HG03558 (cell line): ENCODE measurements at regions not wholly inside any gene's neighbourhood (a gene's known extent, or its start where the extent isn't known, plus 50 kb on each side); places are given as distances from the start of the nearest gene placed in this dataset.
"Not testable (repeated sequence)": the region's sequence is repeated elsewhere in the genome, so short reads cannot be mapped to it uniquely, and the experiment has no call there.

Experiments
- ATAC-seq: cut with Tn5 transposase; IDR thresholded peaks from one replicate; pipeline ENCODE4 v1.9.1; 2021; ENCODE audit warnings: moderate number of reproducible peaks; ENCODE audit not compliant: unreplicated experiment; ENCODE audit errors: extremely low read depth

DNA sequence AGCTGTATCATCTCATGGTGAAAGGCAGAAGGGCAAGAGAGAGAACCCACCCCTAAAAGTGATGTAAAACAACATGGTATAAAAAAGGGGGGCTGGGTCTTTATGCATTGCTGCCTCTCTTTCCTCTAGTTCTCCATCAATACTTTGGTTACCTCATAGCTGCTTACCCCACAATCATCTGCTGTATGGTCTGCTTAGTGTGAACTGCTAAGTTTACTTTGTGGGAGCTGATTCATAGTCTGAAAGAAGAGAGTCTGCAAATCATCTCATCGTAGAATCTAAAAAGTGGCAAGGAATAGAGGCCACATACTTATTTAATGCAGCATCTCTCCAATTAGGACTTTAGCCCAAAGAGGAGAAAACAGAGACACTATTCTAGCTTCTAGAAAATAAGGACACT is 546.8 kb downstream of the GBE1 start:
- ATAC-seq = no peak

DNA sequence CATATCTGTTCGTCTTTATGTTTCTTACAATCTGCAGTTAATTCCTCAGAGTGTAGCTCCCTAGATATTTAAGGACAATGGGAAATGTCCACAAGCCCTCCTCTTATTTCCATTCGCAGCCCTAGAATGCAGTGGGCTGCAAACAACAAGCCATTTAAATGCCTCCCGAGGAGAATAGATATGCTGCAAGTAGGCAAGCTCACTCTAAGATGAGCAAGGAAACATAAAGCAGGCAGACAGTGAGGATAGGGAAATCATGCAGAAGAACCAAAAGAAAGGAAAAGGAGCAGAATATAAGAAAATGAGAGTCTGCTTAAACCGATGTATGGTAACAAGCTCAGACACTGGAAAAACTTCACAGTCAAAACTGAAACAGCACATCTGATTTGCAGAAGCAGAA is 561.9 kb downstream of the GBE1 start:
- ATAC-seq = no peak

DNA sequence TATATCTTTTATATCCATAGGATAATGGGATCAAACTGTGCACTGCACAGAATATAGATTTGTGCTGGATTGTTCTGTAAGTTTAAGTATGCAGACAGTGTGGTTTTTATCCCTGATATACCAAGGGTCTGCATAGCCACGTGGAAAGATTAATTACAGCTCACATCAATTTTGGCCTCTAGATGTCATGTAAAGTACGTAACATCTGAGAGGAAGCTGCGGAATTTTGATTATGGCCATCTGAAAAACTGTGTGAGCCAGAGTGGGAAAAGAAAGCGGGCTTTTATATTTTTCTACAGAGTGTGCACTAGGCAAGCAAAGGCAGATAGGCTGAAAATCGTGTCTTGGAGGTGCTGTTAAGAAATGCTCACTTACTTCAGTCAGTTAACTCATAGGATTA is 562.7 kb downstream of the GBE1 start:
- ATAC-seq = no peak

DNA sequence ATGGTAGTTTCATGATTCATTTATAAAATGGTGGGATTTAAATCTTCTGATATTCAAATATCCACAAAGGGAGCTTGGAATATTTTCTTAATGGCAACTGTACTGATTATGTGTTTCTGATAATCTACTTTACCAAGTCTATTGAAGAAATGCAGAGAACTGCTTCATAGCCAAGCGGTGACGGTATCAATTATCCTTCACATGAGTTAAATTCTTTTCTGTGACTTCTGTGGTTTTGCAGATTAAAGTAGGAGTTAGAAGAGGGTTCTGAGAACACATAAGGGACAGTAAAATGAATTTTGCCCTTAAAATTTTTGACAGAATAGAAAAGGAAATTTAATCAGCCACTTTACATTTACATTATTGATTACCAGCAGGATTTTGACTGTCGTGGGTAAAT is 563.2 kb downstream of the GBE1 start:
- ATAC-seq = no peak

DNA sequence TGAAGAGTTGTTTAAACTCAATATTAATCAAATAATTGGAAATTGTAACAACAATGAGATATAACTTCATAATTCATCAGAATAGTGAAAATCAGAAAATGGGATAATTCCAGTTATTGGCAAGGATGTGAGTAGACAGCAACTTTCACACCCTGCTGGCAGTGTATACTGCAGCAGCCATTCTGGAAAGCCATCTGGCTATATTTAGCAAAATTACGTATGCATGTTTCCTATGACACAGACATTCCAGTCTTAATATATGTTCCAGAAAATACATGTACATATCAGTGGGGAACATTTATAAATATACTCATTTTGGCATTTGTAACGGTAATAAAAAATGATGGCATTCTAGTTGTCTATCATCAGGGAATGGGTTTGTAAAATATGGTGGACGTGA is 564.1 kb downstream of the GBE1 start:
- ATAC-seq = no peak

DNA sequence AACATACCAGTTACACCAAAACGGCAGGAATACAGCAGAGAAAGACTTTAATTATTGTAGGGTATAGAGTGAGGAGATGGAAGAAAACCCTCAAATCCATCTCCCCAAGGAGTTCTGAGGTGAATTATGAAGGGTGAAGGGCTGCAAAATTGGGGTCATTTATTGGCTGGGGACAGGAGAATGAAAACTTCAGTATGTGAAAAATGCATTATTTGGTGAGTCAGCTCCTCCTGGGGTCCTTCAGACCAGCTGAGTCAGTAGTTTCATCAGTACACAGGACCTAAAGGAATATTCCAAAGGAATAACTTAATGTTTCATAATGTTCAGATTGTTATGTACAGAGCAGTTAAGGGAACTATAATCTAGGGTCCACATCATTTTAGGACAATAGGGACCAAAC is 566.0 kb downstream of the GBE1 start:
- no peak for ATAC-seq

DNA sequence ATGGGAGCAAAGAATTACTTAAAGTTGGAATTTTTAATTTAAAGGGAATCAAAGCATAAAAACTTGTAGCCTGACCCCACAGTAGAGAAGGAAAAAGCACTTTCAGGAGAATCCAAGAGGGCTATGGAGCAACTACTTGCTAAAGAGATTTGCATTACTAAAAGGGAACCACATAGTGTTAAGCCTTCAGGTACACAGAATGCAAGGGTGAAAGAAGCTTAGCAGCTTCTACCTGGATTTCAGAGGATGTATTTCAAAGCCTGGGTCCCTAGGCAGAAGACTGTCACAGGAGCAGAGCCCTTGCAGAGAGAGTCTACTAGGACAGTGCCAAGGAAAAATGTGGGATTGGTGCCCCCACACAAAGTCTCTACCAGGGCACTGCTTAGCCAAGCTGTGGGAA is 575.0 kb downstream of the GBE1 start:
- ATAC-seq = no peak

DNA sequence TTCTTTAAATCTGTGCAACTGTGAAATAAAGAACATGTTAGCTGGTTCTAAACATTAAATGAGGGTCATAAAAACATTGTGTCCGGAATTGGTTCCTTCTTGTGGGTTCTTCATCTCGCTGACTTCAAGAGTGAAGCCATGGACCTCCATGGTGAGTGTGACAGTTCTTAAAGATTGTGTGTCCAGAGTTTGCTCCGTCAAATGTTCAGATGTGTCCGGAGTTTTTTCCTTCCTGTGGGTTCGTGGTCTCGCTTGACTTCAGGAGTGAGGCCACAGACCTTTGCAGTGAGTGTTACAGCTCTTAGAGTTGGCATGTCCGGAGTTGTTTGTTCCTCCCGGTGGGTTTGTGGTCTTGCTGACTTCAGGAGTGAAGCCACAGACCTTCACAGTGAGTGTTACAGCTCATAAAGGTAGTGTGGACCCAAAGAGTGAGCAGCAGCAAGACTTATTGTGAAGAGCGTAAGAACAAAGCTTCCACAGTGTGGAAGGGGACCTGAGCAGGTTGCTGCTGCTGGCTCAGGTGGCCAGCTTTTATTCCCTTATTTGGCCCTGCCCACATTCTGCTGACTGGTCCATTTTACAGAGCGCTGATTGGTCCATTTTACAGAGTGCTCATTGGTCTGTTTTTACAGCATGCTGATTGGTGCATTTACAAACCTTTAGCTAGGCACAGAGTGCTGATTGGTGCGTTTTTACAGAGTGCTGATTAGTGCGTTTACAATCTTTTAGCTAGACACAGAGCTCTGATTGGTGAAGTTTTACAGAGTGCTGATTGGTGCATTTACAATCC is 579.2 kb downstream of the GBE1 start:
- not testable (repeated sequence) for ATAC-seq

DNA sequence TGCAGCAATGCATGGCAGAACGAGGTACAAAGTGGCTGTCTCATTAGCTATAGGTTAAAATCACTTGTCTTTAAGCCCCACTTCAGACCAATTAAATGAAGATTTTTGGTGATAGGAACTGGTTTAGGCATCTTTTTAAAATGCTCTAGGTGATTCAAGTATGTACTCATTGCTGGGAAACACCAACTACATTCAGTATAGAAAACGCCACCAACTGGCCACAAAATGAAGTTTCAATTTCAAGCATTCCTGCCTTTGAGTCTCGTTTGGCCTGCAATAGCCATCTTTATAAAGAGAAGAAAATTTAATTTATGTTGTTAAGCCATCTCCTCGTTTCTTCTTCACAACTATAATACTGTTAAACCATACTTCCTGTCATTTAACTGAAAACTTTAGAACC is 587.9 kb downstream of the GBE1 start:
- no peak for ATAC-seq

DNA sequence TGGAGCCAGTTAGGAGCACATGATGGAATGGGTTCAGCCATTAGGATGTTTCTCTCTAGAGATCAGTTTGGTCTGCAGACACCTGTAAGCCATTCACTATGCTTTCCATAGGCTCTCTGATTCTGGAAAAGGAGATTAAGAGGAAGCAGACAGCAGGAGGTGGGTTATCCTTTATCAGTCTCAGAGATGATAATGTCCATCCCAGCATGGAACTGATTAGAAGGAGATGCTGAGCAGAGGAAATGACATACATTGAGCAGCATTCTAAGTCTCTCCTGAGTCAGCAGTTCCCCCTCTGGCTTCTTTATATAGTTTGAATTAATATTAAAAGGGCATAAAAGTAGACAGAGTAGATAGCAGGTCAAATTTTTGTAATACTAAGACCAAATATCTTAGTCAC is 591.1 kb downstream of the GBE1 start:
- ATAC-seq = no peak

DNA sequence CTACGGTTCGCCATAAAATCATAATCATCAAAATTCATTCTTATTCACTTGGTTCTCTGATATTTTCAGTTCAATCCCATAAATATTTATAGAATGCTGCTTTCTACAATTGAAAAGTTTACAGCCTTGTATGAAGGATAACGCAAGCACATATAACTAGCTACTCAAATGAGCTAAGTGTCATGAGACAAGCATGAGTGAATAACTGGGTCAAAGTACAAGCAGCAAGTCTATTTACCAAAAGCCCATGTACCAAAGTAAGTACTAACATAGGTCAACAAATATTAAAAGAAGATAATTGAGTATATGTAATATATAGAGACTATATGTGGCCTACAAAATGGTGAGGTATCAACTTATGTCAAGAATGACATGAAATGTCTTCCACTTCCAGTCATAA is 596.6 kb downstream of the GBE1 start:
- ATAC-seq = no peak

DNA sequence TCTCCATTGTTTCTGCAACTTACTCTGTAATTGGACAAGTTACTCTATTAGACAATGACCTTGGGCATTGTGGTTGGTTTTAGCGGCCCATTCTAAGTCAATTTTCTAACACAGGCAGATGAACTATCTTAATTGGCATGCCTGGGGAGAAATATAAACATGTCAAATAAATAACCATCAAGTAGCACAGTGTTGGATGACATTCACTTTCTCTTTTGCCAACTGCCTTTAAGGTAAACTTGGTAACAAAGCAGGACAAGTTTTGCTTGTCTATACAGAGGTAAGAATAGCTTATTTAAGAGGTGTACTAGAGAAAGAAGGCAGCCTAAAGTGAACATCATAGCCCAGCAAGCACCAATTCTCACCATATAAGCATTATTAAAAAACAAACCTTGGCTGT is 599.6 kb downstream of the GBE1 start:
- ATAC-seq = no peak

DNA sequence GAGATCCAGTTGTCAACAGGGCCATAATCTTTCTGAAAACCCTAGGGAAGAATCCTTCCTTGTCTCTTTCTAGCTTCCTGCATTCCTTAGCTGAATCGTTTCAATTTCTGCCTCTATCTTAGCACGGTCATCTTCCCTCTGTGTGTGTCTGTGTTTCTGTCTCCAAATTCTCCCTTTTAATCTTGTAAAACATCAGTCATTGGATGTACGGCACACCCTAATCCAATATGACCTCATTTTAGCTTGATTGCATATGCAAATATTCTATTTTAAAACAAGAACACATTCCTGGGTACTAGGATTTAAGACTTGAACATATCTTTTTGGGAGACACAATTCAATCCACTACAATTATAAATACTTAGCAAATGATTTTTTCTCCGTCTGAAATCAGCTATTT is 600.3 kb downstream of the GBE1 start:
- ATAC-seq = no peak

DNA sequence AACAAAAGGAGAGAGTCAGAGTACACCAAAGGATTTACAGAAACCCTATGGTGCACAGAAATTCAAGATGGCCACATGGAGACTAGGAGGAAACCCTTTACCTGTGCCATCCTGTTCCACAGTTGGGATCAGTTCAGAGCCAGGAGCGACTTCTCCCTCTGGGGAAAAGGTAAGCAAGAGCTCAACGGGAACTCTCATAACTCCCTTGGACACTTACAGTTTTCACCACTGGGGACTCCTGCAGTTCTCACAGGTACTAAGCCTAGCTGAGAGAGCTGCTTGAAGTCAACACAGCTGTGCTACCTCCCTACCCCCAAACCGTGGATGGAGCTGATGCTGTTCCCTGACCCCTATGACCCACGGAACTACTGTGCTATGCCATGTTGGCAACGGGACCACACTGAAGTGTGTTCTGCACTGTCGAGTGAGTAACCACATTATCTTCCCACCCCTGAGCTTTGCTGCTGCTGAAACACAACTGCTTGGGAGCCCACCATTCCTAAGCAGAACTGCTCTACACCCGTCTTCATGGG is 606.8 kb downstream of the GBE1 start:
- ATAC-seq = no peak

DNA sequence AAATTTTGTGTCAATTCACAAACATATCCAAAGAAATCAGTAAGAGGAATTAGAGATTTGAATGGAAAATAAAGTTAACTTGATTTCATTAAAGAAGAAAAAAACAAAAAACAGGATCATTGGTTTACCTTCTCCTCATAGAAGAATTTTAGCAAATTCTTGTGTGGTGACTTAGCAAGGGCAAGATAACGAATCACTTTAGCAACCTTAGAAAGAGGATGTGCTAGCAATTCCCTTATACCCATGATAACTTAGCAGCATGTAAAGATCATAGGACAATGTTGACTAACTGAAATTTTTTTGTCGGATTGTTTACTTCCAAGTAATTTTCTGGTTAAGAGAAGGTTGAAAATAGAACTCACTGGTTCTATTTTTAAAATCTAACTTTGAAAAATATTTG is 609.3 kb downstream of the GBE1 start:
- ATAC-seq = no peak

DNA sequence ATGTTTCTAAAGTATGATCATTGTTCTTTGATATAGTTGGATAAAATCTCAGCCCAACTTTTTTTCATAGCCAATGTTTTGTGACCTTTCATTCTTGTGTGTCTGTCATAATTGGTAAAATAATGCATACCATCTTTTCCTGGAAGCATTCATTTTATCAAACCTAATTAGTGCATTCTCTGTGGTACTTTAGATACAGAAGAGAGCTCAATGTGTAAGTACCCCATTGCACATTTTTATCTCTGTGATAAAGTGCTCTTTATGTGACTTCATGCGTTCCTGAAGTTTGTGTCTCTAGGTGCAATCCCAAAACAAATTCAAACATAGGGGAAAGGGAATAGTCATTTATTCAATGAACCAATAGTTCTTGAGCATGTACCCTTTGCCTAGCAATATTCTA is 628.5 kb downstream of the GBE1 start:
- ATAC-seq = no peak

DNA sequence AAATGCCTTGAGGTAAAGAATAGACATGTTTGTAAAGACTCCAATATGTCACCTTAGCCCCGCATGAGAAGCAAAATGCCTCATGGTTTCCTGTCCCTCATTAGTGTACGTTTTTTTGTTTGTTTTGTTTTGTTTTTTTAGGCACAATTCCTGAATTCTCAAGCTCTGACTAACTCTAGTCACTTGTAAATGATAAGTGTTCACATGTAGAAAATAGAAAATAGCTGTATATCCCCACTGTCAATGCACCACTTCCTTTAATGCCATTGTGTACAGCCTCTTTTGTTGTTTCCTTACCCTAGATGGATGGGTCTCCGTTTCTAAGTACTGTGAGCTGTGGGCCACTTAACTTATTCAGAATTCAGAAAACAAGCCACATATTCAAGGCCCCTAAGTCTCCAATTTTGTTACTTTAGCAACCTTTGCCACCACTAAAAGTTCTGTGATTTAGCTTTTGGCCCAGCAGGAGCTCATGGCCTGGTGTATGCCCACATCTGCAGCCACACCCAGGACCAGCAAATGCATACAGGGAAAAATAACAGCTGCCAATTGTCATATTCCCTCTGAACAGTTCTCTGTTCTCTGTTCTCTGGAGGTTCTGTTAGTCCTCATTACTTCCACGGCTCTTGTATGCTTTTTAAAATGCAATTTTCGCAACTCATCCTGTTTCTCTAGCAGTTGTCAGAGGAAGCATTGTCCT is 655.5 kb downstream of the GBE1 start:
- no peak for ATAC-seq

DNA sequence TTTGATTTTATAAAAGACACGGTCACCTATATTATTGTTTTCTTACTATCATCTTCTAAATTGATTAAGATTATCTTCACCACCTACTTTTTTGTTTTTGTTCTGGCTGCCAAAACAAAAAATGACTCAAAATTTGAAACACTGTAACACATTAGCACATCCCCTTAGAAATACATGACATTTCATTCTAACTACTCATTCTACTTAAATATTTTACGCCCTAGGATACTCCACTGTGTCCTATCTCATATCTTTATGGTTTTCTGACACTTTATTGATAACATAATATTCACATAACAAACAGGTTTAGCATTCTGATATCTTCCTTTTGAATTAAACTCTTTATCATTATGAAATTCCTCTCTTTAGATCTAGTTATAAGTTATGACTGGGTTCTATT is 656.2 kb downstream of the GBE1 start:
- ATAC-seq = no peak

DNA sequence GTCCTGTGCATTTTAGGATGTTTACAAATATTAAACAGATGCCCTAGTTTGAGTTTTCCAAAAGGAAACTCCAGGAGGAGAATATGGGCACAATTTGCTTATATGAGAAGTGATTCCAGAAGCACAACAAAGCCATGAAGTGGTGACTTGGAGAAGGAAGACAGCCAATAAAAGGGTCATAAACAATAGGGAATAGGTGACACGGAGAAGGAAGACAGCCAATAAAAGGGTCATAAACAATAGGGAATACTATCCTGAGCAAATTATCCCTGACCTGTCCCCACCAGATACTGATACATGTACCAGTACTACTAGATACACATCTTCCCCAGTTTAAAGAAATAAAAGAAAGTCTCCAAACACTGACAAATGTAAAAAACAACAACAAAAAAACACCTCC is 663.6 kb downstream of the GBE1 start:
- no peak for ATAC-seq

DNA sequence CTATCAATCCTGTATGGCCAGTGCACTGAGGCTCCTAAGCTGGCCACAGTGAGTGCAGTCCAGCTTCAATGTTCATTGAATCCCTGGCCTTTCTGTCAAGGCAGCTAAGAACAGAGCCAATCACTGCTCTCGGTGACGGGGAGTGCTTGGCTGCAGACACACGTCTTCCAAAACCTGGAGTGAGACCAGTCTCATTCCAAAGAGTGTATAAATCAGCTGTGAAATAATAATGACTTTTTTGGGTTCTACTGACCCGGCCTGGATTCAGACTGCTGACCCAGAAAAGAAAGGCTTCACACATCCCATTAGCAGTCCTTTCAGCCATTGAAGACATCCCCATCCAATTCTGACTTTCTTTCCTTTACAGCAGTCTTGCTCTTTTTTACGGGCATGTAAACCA is 665.5 kb downstream of the GBE1 start:
- ATAC-seq = no peak

DNA sequence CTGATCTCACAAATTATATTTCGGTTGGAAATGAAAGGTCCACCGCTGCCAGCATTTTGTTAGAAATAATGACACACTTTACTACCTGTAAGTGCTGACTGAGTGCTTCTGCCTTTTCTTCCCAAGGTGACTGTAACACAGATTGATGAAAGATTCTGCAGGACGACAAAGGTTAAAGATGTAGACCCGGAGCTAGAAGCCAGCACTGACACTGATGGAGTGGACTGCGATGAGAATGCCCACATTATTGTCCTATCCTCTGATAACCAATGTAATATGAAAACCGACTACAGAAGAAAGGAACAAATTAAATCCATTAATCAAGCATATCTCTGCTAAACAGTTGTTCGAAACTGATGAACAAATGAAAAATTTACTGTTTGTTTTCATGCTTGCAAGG is 666.5 kb downstream of the GBE1 start:
- ATAC-seq = no peak

DNA sequence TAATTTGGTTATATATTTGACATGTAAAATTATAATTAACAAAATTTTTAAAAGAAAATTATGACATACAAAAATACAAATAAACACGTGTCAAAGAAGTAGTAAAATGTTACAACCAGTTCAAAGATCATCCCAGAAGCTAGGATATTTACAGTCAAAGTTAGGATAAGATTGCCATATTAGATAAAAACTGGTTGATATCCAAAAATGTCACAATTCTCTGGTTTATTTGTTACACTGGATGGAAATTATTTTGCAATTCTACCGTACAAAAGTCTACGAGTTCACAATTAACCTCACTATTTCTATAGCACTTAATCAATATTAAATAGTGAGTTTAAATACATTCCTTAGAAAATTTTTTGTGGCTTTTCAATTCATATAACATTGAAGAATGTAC is 673.8 kb downstream of the GBE1 start:
- no peak for ATAC-seq
